Duodenal mucosa (tissue), 2 donors: ENCODE measurements at regions not wholly inside any gene's neighbourhood (a gene's known extent, or its start where the extent isn't known, plus 50 kb on each side); places are given as distances from the start of the nearest gene placed in this dataset.
"Not testable (repeated sequence)": the region's sequence is repeated elsewhere in the genome, so short reads cannot be mapped to it uniquely, and the experiment has no call there.

Source experiments
- H3K27ac ChIP-seq: one replicate; pipeline ENCODE4 v1.7.0; 2013; ENCODE audit warnings: low read depth, low read length
- H3K27me3 ChIP-seq, 2 donors: one replicate each; pipeline ENCODE4 v1.7.0; 2013; ENCODE audit warnings: low read length in 2 of 2, control low read depth in 1 of 2; ENCODE audit not compliant: insufficient read depth in 2 of 2, control insufficient read depth in 1 of 2
- H3K36me3 ChIP-seq, 2 donors: one replicate each; pipeline ENCODE4 v1.7.0; 2013; ENCODE audit warnings: low read length in 2 of 2, control low read depth in 1 of 2; ENCODE audit not compliant: insufficient read depth in 2 of 2, control insufficient read depth in 1 of 2
- H3K4me1 ChIP-seq, 2 donors: one replicate each; pipeline ENCODE4 v1.7.0; 2013; ENCODE audit warnings: low read length in 2 of 2, control low read depth in 1 of 2; ENCODE audit not compliant: insufficient read depth in 2 of 2, control insufficient read depth in 1 of 2
- H3K4me3 ChIP-seq, 2 donors: one replicate each; pipeline ENCODE4 v1.7.0; 2013; ENCODE audit warnings: low read length in 2 of 2, low read depth in 1 of 2
- H3K9ac ChIP-seq, 2 donors: one replicate each; pipeline ENCODE4 v1.7.0; 2013; ENCODE audit warnings: low read length in 2 of 2, low read depth in 1 of 2
- H3K9me3 ChIP-seq, 2 donors: one replicate each; pipeline ENCODE4 v1.7.0; 2013; ENCODE audit warnings: low read length in 2 of 2, control low read depth in 1 of 2; ENCODE audit not compliant: control insufficient read depth in 1 of 2

DNA sequence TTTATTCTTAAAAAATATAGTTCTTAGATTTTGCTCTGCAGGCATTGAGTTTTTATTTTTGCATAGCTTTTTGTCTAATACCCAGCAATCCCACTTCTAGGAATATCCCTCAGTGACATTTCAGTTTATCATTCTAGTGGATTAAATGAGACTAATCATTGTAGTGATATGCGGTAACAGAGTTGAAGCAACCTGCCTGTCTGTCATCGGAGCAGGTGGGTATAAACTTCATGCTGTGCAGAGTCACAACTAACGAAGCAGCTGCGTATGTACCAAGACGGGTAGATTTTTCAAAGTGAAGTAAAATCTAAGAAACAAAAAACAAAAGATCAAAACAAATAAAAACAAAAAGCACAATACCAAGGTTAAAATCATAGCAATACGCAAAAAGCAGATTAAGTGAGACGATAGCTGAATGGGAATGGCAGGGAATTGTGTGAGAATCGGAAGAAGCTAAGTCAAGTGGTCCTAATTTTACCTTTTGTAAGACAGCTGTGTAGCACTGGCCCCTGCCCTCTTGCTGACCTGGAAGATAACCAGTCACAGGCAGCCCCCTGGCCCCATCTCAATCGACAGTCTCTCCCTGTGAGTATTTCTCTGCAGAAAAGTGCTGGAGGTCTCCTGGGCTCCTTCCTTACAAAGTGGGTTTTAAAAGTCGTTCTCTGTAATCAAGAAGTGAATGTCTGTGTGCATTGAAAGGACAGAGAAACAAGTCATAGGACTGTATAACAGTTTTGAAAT lies 169.2 kb downstream of the OR2B2 start:
- no peaks in the 10 kb centered on the region for H3K36me3 ChIP-seq
- H3K9me3 ChIP-seq, result no peaks in the 10 kb centered on the region
- H3K9ac ChIP-seq, result no peak overlapping the region
- H3K4me1 ChIP-seq, result no peaks in the 10 kb centered on the region
- H3K4me3 ChIP-seq, result no peak overlapping the region
- H3K27ac ChIP-seq, result no peak overlapping the region
- peaks cover 4 to 9% of the 10 kb centered on the region in 2 donors for H3K27me3 ChIP-seq

DNA sequence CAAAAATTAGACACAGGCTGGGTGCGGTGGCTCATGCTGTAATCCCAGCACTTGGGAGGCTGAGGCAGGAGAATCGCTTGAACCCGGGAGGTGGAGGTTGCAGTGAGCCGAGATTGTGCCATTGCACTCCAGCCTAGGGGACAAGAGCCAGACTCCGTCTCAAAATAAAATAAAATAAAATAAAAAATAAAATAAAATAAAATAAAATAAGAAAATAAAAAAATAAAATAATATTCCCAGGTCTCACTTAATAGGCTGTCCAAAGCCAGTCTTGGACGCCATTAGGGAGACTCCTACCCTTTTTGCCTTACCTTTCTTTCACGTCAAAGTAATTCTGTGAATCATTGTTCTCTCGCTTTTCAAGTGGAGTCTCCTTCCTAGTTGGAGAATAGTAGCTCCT lies 172.3 kb downstream of the OR2B2 start:
- H3K4me3 ChIP-seq, H3K27me3 ChIP-seq, H3K27ac ChIP-seq, H3K36me3 ChIP-seq, H3K9me3 ChIP-seq, H3K4me1 ChIP-seq, H3K9ac ChIP-seq: not testable (repeated sequence)

DNA sequence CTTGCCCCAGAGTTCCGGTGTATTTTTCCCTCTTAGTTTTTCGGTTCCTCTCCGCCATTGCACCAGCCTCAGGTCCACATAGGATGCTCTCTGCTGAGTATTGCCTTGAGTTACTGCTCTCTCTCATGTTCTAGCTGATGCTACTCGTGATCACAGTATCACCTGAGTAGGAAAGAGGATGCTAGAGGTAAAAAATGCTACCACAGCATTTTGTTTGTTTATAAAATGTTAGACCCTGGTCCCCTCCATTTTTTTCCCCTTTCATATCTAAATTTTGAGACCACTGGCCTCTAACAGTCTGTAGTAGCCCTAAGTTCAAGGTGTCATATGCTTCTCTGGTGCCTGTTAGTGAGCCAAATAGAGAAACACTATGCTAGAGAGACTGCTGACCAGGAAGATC lies 175.5 kb downstream of the OR2B2 start:
- Histone ChIP-seq H3K4me1 (no peaks in the 10 kb centered on the region), H3K9me3 (no peaks in the 10 kb centered on the region), H3K36me3 (no peaks in the 10 kb centered on the region), H3K9ac (no peak overlapping the region), H3K27me3 (no peaks in the 10 kb centered on the region), H3K27ac (no peak overlapping the region), H3K4me3 (no peak overlapping the region)

DNA sequence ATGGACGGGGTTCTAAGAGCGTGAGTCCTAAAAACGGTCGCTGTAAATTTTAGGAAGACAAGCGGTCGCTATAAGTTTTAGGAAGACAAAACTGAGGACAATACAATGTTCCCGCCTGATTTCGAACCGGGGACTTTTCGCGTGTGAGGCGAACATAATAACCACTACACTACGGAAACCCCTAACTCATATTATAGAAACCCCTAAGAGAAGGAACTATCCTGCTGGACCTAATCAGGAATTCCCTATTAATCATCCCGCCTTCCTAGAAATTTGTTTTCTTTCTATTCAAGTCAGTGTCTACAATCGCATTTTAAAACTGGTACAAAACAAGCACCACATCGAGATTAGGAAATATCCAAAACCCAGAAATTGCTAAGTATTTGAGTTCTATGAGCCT lies 183.8 kb downstream of the OR2B2 start:
- Histone ChIP-seq H3K36me3 (no peaks in the 10 kb centered on the region), H3K9ac (no peak overlapping the region), H3K9me3 (no peaks in the 10 kb centered on the region), H3K27ac (no peak overlapping the region), H3K27me3 (peaks cover 3 to 4% of the 10 kb centered on the region in 2 donors), H3K4me1 (no peaks in the 10 kb centered on the region), H3K4me3 (no peak overlapping the region)

DNA sequence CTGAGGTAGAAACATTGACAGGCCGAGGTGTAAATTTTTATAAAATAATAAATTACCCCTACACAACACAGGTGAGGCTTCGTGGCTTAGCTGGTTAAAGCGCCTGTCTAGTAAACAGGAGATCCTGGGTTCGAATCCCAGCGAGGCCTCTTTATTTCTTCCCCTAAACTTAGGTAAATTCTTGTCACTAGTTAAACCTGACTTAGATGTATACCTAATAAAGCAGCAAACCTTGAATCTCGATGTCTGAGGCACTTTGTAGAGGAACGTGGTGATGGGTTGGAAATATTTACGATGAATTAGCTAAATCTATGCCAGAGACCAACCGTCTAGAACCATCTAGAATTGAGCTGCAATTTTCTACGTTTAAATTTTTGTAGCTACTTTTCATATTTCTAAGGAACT lies 185.6 kb downstream of the OR2B2 start:
- H3K9ac ChIP-seq, result no peak overlapping the region
- H3K4me1 ChIP-seq, result no peaks in the 10 kb centered on the region
- no peak overlapping the region for H3K4me3 ChIP-seq
- H3K27ac ChIP-seq, result no peak overlapping the region
- peaks cover 3 to 8% of the 10 kb centered on the region in 2 donors for H3K27me3 ChIP-seq
- no peaks in the 10 kb centered on the region for H3K36me3 ChIP-seq
- H3K9me3 ChIP-seq, result no peaks in the 10 kb centered on the region

DNA sequence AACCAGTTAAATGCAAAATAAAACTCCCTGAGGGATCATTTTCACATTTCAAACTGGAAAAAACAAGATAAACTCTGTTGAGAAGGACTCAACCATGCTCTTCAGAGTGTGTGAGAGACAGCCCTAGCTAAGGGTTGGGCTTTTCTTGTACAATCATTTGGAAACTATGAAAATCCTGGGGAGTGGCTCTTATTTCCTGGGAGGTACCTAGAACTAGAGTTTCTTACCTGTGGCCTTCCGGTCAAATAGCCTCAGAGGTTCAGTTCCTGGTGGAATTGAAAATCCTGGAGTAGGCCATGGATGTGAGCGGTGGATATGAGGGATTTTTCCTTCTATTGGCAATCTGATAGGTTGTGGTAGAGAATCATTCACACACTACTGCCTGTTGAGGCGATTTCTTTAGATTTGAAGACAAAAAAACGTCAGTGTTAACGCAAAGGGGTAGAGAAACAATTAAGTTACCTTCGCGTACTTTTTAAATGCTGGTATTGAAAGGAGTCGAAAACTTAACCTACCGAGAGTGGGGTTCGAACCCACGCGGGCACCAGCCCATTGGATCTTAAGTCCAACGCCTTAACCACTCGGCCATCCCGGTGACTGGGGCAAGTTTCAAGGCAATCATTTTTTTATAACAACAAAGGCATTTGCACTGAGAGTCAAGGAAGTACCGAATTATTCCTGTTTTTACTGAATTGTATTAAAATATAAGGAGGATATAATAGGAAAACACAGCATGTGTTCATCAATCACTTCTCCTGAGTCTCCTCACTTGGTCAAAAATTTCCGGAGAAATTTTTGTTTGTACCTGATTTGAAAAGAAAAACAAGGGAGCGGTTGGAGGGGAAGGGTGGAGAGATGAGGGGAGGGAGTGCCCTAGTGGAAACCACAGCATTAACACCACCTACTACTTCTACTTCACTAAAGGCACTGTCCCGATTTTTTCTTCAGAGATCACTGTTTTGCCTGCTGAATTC lies 191.3 kb downstream of the OR2B2 start:
- no peaks in the 10 kb centered on the region for H3K36me3 ChIP-seq
- H3K4me1 ChIP-seq, result no peaks in the 10 kb centered on the region
- no peak overlapping the region for H3K9ac ChIP-seq
- no peak overlapping the region for H3K27ac ChIP-seq
- H3K27me3 ChIP-seq, result peaks cover 0 to 7% of the 10 kb centered on the region in 2 donors
- no peaks in the 10 kb centered on the region for H3K9me3 ChIP-seq
- no peak overlapping the region for H3K4me3 ChIP-seq

DNA sequence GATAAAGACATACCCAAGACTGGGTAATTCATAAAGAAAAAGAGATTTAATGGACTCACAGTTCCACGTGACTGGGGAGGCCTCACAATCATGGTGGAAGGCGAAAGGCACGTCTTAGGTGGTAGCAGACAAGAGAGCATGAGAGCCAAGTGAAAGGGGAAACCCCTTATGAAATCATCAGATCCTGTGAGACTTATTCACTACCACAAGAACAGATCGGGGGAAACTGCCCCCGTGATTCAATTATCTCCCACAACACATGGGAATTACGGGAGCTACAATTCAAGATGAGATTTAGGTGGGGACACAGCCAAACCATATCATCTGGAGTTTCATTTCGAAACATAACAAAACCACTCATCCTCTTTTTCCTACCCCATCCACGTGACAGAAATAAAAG lies 193.2 kb downstream of the OR2B2 start:
- not testable (repeated sequence) for H3K36me3 ChIP-seq, H3K4me1 ChIP-seq, H3K9me3 ChIP-seq, H3K4me3 ChIP-seq, H3K27me3 ChIP-seq, H3K9ac ChIP-seq, H3K27ac ChIP-seq

DNA sequence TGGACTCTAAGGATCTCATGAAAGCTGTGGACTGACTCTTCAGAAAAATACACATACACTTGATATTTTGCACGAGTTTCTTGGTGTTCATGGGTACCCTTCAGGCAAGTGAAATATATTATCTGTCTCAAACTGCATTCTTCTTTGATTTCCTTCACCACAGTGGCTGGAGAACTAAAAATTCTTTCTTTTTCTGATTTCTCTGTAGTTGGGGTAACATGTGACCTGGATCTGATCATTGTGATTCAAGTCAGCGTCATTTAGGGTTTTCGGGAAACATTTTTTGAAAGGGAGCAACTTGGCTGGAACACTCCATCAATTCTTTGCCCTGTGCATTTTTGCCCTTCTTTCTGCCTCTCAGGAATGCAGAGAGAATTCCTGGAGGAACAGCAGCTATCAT lies 205.8 kb downstream of the OR2B2 start:
- H3K4me3 ChIP-seq, result no peak overlapping the region
- no peak overlapping the region for H3K9ac ChIP-seq
- peaks cover 0 to 16% of the 10 kb centered on the region in 2 donors for H3K36me3 ChIP-seq
- H3K9me3 ChIP-seq, result no peaks in the 10 kb centered on the region
- H3K27me3 ChIP-seq, result no peaks in the 10 kb centered on the region
- H3K27ac ChIP-seq, result no peak overlapping the region
- no peaks in the 10 kb centered on the region for H3K4me1 ChIP-seq

DNA sequence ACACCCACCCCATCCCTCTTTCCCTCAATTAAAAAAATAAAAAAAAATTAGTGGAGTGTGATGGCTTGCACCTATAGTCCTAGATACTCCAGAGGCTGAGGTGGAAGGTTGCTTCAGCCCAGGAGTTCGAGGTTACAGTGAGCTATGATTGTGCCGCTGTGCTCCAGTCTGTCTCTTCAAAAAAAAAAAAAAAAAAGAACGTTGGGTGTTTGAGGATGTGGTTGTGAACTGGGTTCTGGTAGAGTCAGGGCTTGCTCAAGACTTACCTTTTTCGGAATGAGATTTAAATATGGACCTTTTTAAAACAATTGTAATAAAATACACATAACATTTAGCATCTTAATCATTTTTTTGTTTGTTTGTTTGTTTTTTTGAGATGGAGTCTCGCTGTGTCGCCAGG lies 211.9 kb downstream of the OR2B2 start:
- Histone ChIP-seq H3K27me3 (no peaks in the 10 kb centered on the region), H3K9ac (no peak overlapping the region), H3K27ac (no peak overlapping the region), H3K36me3 (peaks cover 0 to 9% of the 10 kb centered on the region in 2 donors), H3K4me3 (no peak overlapping the region), H3K4me1 (no peaks in the 10 kb centered on the region), H3K9me3 (no peaks in the 10 kb centered on the region)

DNA sequence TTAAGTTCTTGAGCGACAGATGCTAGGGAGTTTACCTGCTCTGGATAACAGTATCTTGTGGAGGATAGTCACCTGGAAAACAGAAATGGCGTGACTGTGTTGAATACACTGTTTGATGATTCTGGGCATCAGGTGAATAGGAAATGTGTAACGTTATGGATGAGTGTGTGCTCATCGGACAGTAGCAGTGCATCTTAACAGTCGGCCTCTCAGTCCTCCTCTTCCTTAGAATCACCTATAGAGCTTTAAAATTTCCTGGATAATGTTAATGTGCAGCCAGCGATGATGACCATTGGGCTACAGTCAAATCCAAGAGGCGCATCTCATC lies 217.7 kb downstream of the OR2B2 start:
- H3K36me3 ChIP-seq, result no peaks in the 10 kb centered on the region
- H3K9me3 ChIP-seq, result no peaks in the 10 kb centered on the region
- H3K9ac ChIP-seq, result peak overlapping the region; percentile 68 to 80
- H3K4me3 ChIP-seq, result peak overlapping the region; percentile 81 to 92
- peaks cover 0 to 4% of the 10 kb centered on the region in 2 donors for H3K4me1 ChIP-seq
- H3K27me3 ChIP-seq, result no peaks in the 10 kb centered on the region
- H3K27ac ChIP-seq, result no peak overlapping the region
